ENCODE measurements at regions not wholly inside any gene's neighbourhood (a gene's known extent, or its start where the extent isn't known, plus 50 kb on each side); places are given as distances from the start of the nearest gene placed in this dataset.

GRCh38 chr15:92708635-92709034, 53.1 kb upstream of the FAM174B start:
- TF ChIP-seq CBX2 (IDR thresholded peaks at IDR 0.05; ENCODE audit: low read depth, low read length) (no peak), CBX2 (CRISPR knock-in tag; IDR thresholded peaks at IDR 0.05; ENCODE audit: low read depth) (no peak), ZFP82 (CRISPR knock-in tag; IDR thresholded peaks at IDR 0.05; ENCODE audit: borderline replicate concordance) (no peak), ZSCAN22 (CRISPR knock-in tag; IDR thresholded peaks at IDR 0.05) (no peak), NBN (conservative IDR thresholded peaks at IDR 0.05) (no peak), FOSL2 (CRISPR knock-in tag; IDR thresholded peaks at IDR 0.05) (no peak), ESRRA (CRISPR knock-in tag; IDR thresholded peaks at IDR 0.05; ENCODE audit: low read depth) (no peak), MEIS2 (CRISPR knock-in tag; IDR thresholded peaks at IDR 0.05) (no peak), STAT5B (CRISPR knock-in tag; IDR thresholded peaks at IDR 0.05) (no peak)
